Stimulated activated memory B cell treated with anti-CD40 and anti-IgM and Interleukin-4, amounts not matched to agents 10 μg/mL and 1 μg/mL and 100 μg/mL, for 72 hours (primary cell): ENCODE measurements at regions not wholly inside any gene's neighbourhood (a gene's known extent, or its start where the extent isn't known, plus 50 kb on each side); places are given as distances from the start of the nearest gene placed in this dataset.

Experiments
- ATAC-seq: fragments of 150-1000 bp; cut with Tn5 transposase; 2 replicates; pipeline ENCODE4 v1.10.0; 2021
- H3K27ac Mint-ChIP-seq: one replicate; pipeline ENCODE4 v1.8.0; 2022; ENCODE audit warnings: mild to moderate bottlenecking, mixed read lengths
- H3K27me3 Mint-ChIP-seq: one replicate; pipeline ENCODE4 v1.8.0; 2022; ENCODE audit warnings: mixed read lengths
- H3K36me3 Mint-ChIP-seq: one replicate; pipeline ENCODE4 v1.8.0; 2022; ENCODE audit warnings: mixed read lengths
- H3K4me1 Mint-ChIP-seq: one replicate; pipeline ENCODE4 v1.8.0; 2022; ENCODE audit warnings: mixed read lengths
- H3K4me3 Mint-ChIP-seq: one replicate; pipeline ENCODE4 v1.8.0; 2022; ENCODE audit warnings: mild to moderate bottlenecking, moderate library complexity, mixed read lengths
- H3K9me3 Mint-ChIP-seq: one replicate; pipeline ENCODE4 v1.8.0; 2022; ENCODE audit warnings: mixed read lengths

DNA sequence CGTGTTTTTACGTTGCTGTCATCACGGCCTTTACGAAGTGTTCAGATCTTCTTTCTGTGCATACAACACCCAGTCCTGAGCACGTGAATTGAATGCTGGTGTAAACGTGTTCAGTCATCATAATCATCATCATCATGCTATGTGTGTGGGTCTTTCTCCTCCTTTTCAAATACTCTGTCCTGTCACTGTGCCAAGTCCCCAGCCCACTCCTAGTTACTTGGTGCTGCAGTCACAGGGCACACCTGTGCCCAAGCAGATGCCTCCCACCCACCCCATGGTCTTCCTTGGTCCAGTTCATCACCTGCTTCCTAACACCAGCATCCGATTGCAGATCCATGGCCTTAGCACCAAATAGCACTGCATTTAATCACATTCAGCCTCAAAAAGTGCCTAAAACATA is 78.6 kb upstream of the MGMT start:
- Mint-ChIP-seq H3K4me3 (no peak overlapping the region), H3K27ac (no peak overlapping the region), H3K4me1 (no peaks in the 10 kb centered on the region), H3K36me3 (no peaks in the 10 kb centered on the region), H3K9me3 (no peaks in the 10 kb centered on the region), H3K27me3 (peaks cover 30% of the 10 kb centered on the region)
- no peak for ATAC-seq

DNA sequence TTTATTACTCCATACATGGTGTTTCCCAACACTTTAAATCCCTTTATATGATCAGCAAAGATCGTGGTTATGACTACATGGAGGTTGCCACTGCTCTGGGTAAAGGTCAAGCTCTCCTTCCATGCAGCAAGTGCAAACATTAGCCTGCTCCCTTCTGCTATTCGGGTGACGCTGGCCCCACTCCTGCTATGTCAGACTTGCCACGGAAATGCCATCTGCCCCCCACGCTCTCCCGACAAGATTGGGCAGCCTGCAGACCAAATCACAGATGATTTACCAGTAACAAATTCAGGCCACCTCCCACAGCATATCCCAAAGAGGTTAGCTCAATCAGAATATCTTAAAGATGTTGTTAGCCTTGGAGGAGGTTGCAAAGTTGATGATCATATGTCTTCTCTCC is 77.8 kb upstream of the MGMT start:
- no peak for ATAC-seq
- Mint-ChIP-seq H3K27me3 (peaks cover 24% of the 10 kb centered on the region), H3K27ac (no peak overlapping the region), H3K4me3 (no peak overlapping the region), H3K4me1 (no peaks in the 10 kb centered on the region), H3K36me3 (no peaks in the 10 kb centered on the region), H3K9me3 (no peaks in the 10 kb centered on the region)

DNA sequence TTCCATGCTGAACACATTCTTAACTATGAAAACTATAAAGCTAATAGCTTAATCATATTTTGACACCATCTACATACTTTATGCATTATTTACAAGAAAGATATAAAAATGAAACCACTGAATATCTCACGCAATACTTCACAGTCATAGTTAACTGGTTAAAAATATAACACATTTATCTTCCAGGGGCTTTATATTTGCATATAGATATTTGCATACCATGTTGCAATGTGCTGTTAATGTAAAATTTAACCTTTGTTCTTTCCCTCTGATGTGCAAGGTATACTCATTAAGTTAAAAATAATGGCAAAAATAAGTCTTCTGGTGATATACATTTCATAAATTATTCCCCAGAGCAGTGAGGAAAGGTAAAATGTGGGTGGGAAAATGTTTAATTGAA is 76.9 kb upstream of the MGMT start:
- Mint-ChIP-seq H3K36me3 (no peaks in the 10 kb centered on the region), H3K9me3 (no peaks in the 10 kb centered on the region), H3K4me3 (no peak overlapping the region), H3K4me1 (no peaks in the 10 kb centered on the region), H3K27ac (no peak overlapping the region), H3K27me3 (peaks cover 24% of the 10 kb centered on the region)
- ATAC-seq = no peak

DNA sequence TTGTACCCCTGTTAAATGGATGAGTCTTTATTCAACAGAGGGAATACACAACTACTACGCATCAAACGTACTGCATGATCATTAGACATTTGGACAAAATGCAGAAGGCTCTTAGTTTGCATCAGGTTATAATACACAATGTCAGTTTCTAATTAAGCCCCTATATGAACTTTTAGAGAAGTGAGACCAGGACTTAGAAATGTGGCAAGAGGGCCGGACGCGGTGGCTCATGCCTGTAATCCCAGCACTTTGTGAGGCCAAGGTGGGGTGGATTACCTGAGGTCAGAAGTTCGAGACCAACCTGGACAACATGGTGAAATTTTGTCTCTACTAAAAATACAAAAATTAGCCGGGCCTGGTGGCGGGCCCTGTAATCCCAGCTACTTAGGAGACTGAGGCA is 76.3 kb upstream of the MGMT start:
- Mint-ChIP-seq H3K4me3 (no peak overlapping the region), H3K9me3 (no peaks in the 10 kb centered on the region), H3K36me3 (no peaks in the 10 kb centered on the region), H3K27ac (no peak overlapping the region), H3K27me3 (peaks cover 19% of the 10 kb centered on the region), H3K4me1 (no peaks in the 10 kb centered on the region)
- no peak for ATAC-seq

DNA sequence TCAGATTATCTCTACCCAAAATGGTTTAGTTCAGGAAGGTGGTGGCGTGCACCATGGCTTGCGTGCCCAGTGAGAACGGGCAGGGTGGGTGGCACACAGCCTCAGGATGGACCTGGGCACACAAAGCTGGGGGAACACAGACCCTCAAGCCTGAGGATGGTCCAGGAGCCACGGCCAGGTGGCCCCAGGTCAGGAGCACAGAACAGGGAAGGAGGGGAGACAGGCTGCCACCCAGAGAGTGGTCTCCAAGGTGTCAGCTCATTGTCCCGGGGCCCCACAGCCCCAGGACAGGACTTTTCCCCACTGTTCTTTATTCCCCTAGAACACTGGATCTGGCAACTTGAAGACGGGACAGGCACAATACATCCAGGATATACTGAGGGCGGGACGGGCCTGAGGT is 75.6 kb upstream of the MGMT start:
- no peak overlapping the region for H3K4me3 Mint-ChIP-seq
- no peaks in the 10 kb centered on the region for H3K9me3 Mint-ChIP-seq
- peaks cover 11% of the 10 kb centered on the region for H3K27me3 Mint-ChIP-seq
- no peak overlapping the region for H3K27ac Mint-ChIP-seq
- no peak for ATAC-seq
- no peaks in the 10 kb centered on the region for H3K36me3 Mint-ChIP-seq
- H3K4me1 Mint-ChIP-seq = no peaks in the 10 kb centered on the region

DNA sequence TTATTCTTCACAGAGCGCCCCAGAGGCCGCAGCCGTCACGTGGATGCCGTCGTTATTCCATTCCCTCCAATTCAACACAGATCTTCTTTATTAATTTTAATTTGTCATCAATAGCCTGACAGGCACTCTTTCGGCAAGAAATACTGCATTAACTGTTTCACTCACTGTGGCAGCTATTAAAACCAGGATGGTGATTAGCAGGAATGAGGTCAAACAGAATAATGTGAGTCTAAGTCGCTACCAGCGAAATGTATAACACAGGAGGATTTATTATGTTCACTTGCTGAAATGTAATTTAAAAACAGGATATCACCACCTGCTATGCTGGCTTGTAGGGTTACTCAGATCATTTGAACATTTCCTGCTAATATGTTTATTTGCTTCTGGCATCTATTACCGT is 74.2 kb upstream of the MGMT start:
- no peak for ATAC-seq
- no peaks in the 10 kb centered on the region for H3K36me3 Mint-ChIP-seq
- H3K4me1 Mint-ChIP-seq = no peaks in the 10 kb centered on the region
- H3K27me3 Mint-ChIP-seq = peaks cover 10% of the 10 kb centered on the region
- no peak overlapping the region for H3K27ac Mint-ChIP-seq
- H3K9me3 Mint-ChIP-seq = no peaks in the 10 kb centered on the region
- no peak overlapping the region for H3K4me3 Mint-ChIP-seq

DNA sequence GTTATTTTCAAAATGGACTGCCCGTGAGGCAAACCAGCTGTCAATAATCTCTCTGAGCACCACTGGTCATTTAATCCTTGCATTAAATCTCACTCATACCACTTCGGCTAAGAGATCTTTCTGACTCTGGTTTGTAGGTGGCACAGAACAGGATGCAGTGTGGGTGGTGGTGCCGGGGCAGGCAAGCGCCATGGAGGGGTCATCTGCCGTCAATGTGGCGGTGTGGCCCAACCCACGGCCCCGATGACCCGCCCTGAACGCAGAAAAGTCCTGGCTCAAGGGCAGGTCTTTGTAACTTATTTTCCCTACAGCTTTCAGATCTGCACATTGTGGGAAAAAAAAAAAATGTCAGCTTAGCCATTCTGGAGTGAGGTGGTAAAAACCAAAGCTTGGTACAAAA is 73.2 kb upstream of the MGMT start:
- H3K4me1 Mint-ChIP-seq = no peaks in the 10 kb centered on the region
- no peaks in the 10 kb centered on the region for H3K36me3 Mint-ChIP-seq
- ATAC-seq = no peak
- H3K27ac Mint-ChIP-seq = no peak overlapping the region
- H3K4me3 Mint-ChIP-seq = no peak overlapping the region
- H3K9me3 Mint-ChIP-seq = no peaks in the 10 kb centered on the region
- H3K27me3 Mint-ChIP-seq = peaks cover 6% of the 10 kb centered on the region

DNA sequence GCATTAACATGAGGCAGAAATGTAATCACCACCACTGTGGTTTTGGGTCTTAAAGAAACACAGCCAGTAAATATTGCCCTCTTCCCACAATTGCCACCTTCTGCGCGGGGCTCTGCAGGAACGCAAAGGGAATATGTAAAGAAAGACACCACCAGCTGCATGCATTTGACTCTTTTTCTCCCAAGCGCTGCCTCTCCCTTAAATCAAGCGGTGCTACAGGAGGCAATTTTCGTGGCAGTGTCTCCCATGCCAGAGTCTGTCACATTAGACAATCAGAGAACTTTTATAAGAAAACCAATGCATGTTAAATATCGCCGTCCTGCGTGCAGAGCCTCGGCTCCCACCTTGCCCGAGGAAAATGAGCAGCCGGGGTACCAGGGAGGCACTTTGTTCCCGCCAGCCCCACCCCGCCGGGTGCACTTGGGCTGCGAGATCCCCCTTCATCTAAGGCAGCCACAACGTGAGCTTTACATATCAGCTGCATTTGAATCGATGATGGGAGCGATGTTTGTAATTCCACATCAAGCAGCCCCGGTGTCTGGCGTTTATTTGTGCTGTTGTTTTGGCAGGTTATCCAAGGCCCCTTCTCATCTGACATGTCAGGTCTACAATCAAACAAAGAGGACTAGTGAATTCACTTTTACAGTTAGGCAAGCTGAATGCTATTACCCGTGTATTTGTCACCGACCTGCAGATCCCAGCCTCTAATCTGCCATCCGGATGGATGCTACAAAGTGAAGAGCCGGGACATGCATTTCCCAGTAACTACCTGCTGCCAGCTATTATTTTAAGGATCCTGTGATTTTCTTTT is 72.3 kb upstream of the MGMT start:
- no peak overlapping the region for H3K4me3 Mint-ChIP-seq
- no peaks in the 10 kb centered on the region for H3K4me1 Mint-ChIP-seq

DNA sequence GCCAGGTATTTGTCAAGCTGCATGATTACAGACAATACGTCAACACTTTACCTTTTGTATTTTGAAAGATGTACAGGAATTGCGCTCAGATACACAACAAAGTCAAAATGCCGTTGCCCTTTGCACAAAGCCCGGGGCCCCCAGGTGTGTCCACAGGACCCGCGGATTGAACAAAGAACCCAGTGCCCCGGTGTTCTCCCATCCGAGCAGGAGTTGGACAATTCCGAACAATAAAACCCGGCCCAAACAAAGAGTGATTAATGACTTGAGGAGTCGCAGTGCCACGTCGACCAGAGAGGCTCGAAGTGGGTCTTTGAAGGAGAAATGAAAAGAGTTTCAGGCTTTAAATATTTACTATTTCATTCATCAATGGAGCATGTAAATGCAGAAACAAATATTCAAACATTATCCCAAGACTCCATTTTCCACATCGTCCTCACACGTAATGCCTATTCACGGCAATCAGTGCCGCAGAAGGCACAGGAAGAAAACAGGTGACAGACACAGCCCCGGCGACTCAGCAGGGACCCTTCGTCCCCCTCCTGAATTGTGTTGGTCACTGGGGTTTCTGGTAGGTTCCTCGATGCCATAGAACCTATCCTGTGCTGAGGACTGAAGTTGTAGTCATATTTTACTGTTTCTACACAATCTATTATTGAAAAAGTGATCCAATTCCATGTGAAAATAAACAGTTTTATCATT is 70.9 kb upstream of the MGMT start:
- Mint-ChIP-seq H3K36me3 (no peaks in the 10 kb centered on the region), H3K27ac (no peak overlapping the region), H3K4me3 (no peak overlapping the region), H3K27me3 (no peaks in the 10 kb centered on the region), H3K9me3 (no peaks in the 10 kb centered on the region), H3K4me1 (no peaks in the 10 kb centered on the region)
- no peak for ATAC-seq

More for the DNA sequence above, 72.3 kb upstream of the MGMT start:
- H3K27me3 Mint-ChIP-seq = no peaks in the 10 kb centered on the region
- ATAC-seq = no peak
- H3K9me3 Mint-ChIP-seq = no peaks in the 10 kb centered on the region
- no peaks in the 10 kb centered on the region for H3K36me3 Mint-ChIP-seq
- H3K27ac Mint-ChIP-seq = no peak overlapping the region

DNA sequence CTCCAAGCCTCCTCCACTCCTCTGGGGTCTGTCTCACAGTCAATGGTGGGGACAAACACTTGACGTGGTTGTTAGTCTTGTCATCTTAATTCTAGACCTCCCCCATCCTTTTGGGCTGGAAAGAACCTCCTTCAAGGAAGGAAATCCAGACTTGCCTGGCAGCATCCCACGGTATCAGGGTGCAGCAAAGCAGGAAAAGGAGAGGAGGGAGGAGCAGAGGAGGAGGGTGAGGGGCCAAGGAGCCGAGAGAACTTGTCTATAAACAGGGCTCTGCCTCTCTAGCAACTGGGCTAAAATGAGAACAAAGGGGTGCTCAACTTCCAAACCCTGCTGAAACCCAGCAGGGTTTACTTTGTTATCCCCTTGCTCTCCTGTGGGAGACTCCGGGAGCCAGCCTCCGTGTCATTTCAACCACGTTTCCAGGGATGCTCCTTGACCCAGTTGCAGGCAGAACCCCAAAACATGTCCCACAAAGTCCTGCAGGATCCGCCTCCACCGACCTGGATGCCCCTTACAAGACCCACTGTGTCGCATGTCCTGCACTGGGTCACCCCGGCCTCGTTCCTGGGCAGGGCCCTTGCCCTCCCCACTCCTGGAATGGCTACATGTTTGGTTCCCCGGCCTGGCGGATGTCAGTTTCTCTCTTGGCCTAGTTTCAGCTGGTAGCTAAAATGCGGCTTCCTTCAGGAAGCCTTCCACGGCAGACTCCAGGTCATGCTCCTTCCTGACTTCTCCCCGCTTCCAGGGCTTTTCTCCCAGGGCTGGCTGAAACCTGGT is 69.7 kb upstream of the MGMT start:
- peak; percentile 39 for ATAC-seq
- H3K36me3 Mint-ChIP-seq = no peaks in the 10 kb centered on the region
- H3K27me3 Mint-ChIP-seq = no peaks in the 10 kb centered on the region
- no peaks in the 10 kb centered on the region for H3K4me1 Mint-ChIP-seq
- no peaks in the 10 kb centered on the region for H3K9me3 Mint-ChIP-seq
- no peak overlapping the region for H3K27ac Mint-ChIP-seq
- H3K4me3 Mint-ChIP-seq = no peak overlapping the region

DNA sequence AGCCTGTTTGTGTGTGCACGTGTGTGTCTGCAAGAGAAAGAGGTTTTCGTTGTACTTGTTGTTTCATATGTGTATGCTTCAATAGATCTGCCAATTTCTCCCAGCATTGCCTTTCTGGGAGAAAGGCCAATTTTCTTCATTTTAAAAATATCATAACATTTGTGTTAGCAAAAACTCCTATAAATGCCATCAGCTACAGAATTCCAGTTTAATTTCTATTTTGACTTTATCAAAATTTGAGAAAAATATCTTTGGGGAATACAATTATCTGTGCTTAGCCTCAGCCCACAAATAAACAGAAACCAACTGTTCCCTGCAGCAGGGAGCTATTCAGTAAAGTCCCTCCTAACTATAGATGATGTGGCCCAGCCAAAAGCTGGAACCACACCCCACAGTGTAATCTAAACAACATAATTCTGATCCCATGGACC is 68.3 kb upstream of the MGMT start:
- ATAC-seq = no peak
- Mint-ChIP-seq H3K4me3 (no peak overlapping the region), H3K27ac (no peak overlapping the region), H3K36me3 (no peaks in the 10 kb centered on the region), H3K9me3 (no peaks in the 10 kb centered on the region), H3K4me1 (no peaks in the 10 kb centered on the region), H3K27me3 (peaks cover 6% of the 10 kb centered on the region)

DNA sequence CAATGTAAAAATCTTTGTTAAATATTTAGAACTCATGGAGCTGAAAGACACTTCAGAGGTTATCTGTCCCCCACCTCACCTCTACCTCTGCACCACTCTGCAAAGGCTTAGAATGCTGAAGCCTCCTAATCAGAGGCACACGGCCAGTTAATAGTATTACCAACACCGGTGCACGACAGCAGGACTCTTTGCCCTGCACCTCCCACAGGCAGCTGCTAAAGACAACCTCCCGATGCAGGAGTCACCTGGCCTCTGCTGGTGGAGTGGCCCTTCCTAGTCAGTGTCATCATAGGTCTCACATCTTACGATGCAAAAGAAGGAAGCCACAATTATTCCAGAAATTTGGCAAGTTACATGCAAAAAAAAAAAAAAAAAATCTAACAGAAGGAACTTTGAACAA is 66.6 kb upstream of the MGMT start:
- H3K4me1 Mint-ChIP-seq = no peaks in the 10 kb centered on the region
- peaks cover 12% of the 10 kb centered on the region for H3K27me3 Mint-ChIP-seq
- ATAC-seq = no peak
- H3K27ac Mint-ChIP-seq = no peak overlapping the region
- no peaks in the 10 kb centered on the region for H3K36me3 Mint-ChIP-seq
- no peaks in the 10 kb centered on the region for H3K9me3 Mint-ChIP-seq
- H3K4me3 Mint-ChIP-seq = no peak overlapping the region

DNA sequence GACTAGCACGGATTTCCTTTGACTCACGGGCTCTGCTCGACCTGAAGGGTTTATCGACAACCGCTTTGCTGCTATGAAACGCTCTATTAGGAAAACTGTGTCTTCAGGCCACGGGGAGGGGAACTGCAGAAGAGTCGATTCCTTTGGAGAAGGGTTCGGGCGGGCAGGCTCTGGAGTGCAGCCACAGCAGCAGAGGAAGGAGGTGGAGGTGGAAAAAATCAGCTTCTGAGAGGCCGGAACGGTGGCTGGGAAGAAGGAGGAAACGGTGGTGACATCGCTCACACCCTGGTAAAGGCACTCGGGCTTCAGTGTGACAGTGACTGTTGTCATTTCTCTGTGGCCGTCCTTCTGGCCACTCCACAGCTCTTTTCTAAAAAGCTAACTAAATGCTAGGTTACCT is 64.6 kb upstream of the MGMT start:
- Mint-ChIP-seq H3K9me3 (no peaks in the 10 kb centered on the region), H3K27me3 (peaks cover 12% of the 10 kb centered on the region), H3K27ac (no peak overlapping the region), H3K36me3 (no peaks in the 10 kb centered on the region), H3K4me3 (no peak overlapping the region), H3K4me1 (no peaks in the 10 kb centered on the region)
- ATAC-seq = no peak

DNA sequence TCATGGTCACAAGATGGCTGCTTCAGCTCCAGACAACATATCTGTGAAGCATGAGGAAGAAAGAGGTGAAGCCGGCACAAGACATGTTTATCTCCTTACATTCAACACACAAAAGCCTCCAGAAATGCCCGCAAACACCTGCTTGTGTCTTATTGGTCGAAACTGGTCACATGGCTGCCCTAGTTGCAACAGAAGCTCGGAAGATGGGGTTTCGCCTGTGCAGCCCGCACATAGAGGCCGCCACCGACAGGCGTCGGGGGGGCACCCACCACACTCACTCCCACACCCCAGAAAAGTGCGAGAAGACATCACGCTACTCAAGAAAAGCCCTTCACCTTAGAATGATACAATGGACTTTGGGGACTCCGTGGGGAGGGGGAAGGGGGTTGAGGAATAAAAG is 63.0 kb upstream of the MGMT start:
- Mint-ChIP-seq H3K4me1 (no peaks in the 10 kb centered on the region), H3K36me3 (no peaks in the 10 kb centered on the region), H3K27me3 (peaks cover 12% of the 10 kb centered on the region), H3K4me3 (no peak overlapping the region), H3K9me3 (no peaks in the 10 kb centered on the region), H3K27ac (no peak overlapping the region)
- no peak for ATAC-seq

DNA sequence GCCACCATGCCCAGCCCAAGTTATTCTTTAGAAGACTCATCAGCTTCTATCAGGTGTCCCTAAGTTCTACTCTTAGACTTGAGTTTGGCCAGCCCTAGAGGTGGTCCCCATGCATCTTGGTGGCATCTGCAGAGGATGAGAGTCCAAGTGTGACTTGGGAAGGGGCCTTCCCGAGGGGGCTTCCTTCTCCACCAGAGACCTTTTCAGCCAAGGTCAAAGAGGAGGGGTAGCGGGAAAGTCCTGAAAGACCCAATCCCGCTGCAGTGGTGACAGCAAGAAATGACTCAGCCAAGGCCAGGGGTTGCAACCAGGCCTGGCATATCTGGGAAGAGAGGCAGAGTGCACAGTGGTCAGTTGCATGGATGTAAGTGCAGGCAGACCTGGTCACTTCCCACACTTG is 61.7 kb upstream of the MGMT start:
- Mint-ChIP-seq H3K27ac (no peak overlapping the region), H3K27me3 (peaks cover 12% of the 10 kb centered on the region), H3K4me1 (no peaks in the 10 kb centered on the region), H3K4me3 (no peak overlapping the region), H3K36me3 (no peaks in the 10 kb centered on the region), H3K9me3 (no peaks in the 10 kb centered on the region)
- no peak for ATAC-seq
